ENCODE measurements at regions not wholly inside any gene's neighbourhood (a gene's known extent, or its start where the extent isn't known, plus 50 kb on each side); places are given as distances from the start of the nearest gene placed in this dataset.

GRCh38 chr2:151113318-151113717 lies 148.3 kb downstream of the RBM43 start:
- Histone ChIP-seq H3K4me3 (no peak overlapping the region), H3K9me3 (no peaks in the 10 kb centered on the region), H3K36me3 (ENCODE audit: low read depth, missing control alignments) (no peaks in the 10 kb centered on the region), H3K27me3 (no peaks in the 10 kb centered on the region), H3K27ac (no peak overlapping the region), H3K4me1 (no peaks in the 10 kb centered on the region)
- TF ChIP-seq POLR2A (IDR thresholded peaks at IDR 0.05), result no peak
- no peak for TF ChIP-seq CTCF (IDR thresholded peaks at IDR 0.05)
- intact Hi-C loops (cut with DNase I; ENCODE audit: low total_unique reads), result no loop called here
- DNase-seq, result no peak
- 55 to 65% methylated on average over 3 of the region's 3 CpGs for WGBS, 2 donors

GRCh38 chr2:151111599-151112278 lies 149.9 kb downstream of the RBM43 start:
- H3K4me1 ChIP-seq, result no peaks in the 10 kb centered on the region
- H3K27ac ChIP-seq, result no peak overlapping the region
- H3K4me3 ChIP-seq, result no peak overlapping the region
- DNase-seq, result no peak
- TF ChIP-seq CTCF (IDR thresholded peaks at IDR 0.05) (no peak), POLR2A (IDR thresholded peaks at IDR 0.05) (no peak)
- no peaks in the 10 kb centered on the region for H3K9me3 ChIP-seq
- H3K36me3 ChIP-seq (ENCODE audit: low read depth, missing control alignments), result no peaks in the 10 kb centered on the region
- no peaks in the 10 kb centered on the region for H3K27me3 ChIP-seq
- intact Hi-C loops (cut with DNase I; ENCODE audit: low total_unique reads), result no loop called here
- WGBS, 2 donors, result 43 to 64% methylated on average over 1 of the region's 1 CpG

GRCh38 chr2:151106805-151107506 lies 154.7 kb downstream of the RBM43 start:
- no peak for DNase-seq
- 90 to 95% methylated on average over 3 of the region's 3 CpGs for WGBS, 2 donors
- TF ChIP-seq POLR2A (IDR thresholded peaks at IDR 0.05) (no peak), CTCF (IDR thresholded peaks at IDR 0.05) (no peak)
- no peak overlapping the region for H3K27ac ChIP-seq
- no peaks in the 10 kb centered on the region for H3K27me3 ChIP-seq
- no peak overlapping the region for H3K4me3 ChIP-seq
- H3K9me3 ChIP-seq, result no peaks in the 10 kb centered on the region
- no peaks in the 10 kb centered on the region for H3K36me3 ChIP-seq (ENCODE audit: low read depth, missing control alignments)
- H3K4me1 ChIP-seq, result no peaks in the 10 kb centered on the region
- intact Hi-C loops (cut with DNase I; ENCODE audit: low total_unique reads), result no loop called here

GRCh38 chr2:151103551-151103950 lies 158.1 kb downstream of the RBM43 start:
- WGBS, 2 donors, result 90 to 97% methylated on average over 4 of the region's 4 CpGs

More at GRCh38 chr2:151103551-151103950, 158.1 kb downstream of the RBM43 start:
- Histone ChIP-seq H3K4me3 (no peak overlapping the region), H3K27ac (no peak overlapping the region), H3K9me3 (no peaks in the 10 kb centered on the region), H3K36me3 (ENCODE audit: low read depth, missing control alignments) (no peaks in the 10 kb centered on the region), H3K27me3 (no peaks in the 10 kb centered on the region), H3K4me1 (no peaks in the 10 kb centered on the region)
- intact Hi-C loops (cut with DNase I; ENCODE audit: low total_unique reads), result no loop called here
- DNase-seq, result no peak
- TF ChIP-seq CTCF (IDR thresholded peaks at IDR 0.05) (no peak), POLR2A (IDR thresholded peaks at IDR 0.05) (no peak)

Data from testis (tissue), 2 donors.